LNCaP clone FGC (cell line): ENCODE measurements at regions not wholly inside any gene's neighbourhood (a gene's known extent, or its start where the extent isn't known, plus 50 kb on each side); places are given as distances from the start of the nearest gene placed in this dataset.

ENCODE experiments used
- DNase-seq: peaks from one replicate; pipeline ENCODE4 v3.0.0-alpha.2; 2011; ENCODE audit warnings: low read depth
- H3K4me3 ChIP-seq: 2 replicates; pipeline ENCODE4 v1.5.1; 2011; ENCODE audit warnings: mild to moderate bottlenecking, low read depth, low read length, control low read depth
- TF ChIP-seq, protein P1 (sequence below): IDR thresholded peaks from 2 replicates; pipeline ENCODE4 v1.5.1; 2012; ENCODE audit warnings: mild to moderate bottlenecking; ENCODE audit not compliant: control insufficient read depth, insufficient read depth; ENCODE audit errors: extremely low read depth

DNA sequence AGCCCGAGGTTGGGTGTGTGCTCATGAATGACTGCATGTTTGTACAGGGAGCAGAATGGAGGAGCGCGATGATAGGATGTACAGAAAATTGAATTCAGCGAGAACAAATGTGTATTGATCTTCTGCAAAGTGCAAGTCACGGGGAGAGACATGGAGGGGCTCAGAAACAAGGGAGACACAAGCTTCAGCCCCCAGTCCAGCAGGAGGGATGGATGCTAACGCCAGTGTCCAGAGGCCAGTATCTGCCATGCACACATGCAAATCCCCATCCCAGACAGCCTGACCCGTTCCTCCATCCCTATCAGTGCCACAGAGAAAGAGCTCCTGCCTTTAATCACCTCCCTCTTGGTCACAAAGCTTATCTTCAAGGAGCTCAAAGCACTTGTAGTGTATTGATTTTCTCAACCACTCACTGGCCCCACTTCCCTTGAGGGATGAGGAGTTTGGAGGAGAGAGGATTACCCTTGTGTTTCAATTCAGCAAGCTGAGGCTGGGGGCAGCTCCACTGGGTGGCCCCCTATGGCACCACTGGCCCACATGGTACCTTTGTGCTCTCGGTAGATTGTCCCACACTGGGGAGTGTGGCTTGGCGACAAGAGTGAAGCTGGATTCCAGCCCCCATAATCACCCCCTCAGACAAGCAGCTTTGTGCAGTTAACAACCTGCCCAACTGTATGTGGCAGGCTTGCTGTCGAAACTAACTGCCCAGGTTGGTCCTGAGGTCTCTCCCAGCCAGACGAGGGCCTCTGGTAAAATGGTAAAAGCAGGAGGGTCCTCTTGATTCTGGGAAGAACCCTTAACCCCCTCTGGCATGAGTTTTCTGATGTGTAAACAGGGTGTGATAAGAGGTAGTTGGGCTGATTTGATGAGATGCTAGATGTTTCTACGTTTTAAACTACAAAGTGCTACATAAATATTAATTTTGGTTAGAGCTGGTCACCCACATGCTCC, 151.6 kb upstream of the UNC5B start:
- no peak for DNase-seq
- TF ChIP-seq, protein P1, sequence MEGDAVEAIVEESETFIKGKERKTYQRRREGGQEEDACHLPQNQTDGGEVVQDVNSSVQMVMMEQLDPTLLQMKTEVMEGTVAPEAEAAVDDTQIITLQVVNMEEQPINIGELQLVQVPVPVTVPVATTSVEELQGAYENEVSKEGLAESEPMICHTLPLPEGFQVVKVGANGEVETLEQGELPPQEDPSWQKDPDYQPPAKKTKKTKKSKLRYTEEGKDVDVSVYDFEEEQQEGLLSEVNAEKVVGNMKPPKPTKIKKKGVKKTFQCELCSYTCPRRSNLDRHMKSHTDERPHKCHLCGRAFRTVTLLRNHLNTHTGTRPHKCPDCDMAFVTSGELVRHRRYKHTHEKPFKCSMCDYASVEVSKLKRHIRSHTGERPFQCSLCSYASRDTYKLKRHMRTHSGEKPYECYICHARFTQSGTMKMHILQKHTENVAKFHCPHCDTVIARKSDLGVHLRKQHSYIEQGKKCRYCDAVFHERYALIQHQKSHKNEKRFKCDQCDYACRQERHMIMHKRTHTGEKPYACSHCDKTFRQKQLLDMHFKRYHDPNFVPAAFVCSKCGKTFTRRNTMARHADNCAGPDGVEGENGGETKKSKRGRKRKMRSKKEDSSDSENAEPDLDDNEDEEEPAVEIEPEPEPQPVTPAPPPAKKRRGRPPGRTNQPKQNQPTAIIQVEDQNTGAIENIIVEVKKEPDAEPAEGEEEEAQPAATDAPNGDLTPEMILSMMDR, result no peak
- H3K4me3 ChIP-seq, result no peak overlapping the region

DNA sequence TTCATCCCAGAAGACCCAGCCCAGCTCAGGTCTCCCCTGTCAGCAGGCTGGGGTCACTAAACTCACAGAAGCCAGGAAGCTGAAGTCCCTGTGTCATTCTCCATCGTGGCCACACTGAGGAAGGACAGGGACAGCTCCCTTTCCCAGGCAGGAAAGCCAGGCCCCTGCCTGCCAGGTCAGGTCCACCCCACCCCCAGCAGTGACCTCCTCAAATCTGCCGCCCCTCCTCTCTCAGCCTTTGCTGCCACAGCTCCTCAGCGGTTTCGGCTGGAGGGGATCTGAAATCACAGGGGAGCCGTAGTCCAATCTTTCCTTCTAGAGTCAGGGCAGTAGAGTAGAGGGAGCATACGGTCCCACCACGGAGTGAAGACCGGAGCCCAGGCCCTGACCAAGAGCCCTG, 150.9 kb upstream of the UNC5B start:
- TF ChIP-seq, protein P1, result no peak
- H3K4me3 ChIP-seq, result no peak overlapping the region
- no peak for DNase-seq

DNA sequence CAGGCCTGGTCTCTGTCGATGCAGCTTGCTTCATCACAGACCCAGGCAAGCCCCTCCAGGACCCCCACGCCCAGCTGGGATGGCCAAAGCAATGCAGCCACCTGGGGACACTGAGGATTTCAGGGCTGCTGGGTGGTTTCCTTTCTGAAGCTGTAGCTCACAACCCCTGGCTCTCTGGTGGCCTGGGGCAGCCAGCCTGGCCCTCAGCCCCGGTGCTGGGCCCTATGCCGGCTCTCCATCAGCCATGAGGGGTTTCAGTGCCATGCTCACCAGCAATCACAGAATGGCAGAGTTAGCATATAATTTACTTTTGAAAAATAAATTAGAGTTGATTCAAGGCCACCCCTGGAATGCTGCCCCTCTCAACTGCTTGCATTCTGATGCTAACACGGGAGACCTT, 150.2 kb upstream of the UNC5B start:
- TF ChIP-seq, protein P1, result no peak
- H3K4me3 ChIP-seq, result no peak overlapping the region
- DNase-seq, result no peak

DNA sequence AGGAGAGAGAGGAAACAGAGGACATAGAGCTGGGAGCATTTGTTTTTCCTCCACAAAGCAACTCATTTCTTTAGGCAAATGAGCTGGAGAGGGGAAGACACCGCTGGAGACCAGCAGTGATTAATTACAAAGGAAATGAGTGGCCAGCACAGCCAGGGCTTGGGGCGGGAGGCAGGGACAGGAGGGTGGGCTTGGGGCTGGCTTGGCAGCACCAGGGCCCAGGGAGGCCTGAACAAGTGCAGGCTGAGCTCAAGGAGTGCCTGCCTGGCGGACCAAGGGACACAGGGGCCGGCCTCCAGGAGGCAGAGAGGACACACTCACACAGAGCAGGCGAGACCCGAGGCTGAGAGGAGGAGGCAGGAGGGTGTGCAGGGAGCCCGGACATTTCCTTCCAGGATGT, 149.0 kb upstream of the UNC5B start:
- H3K4me3 ChIP-seq, result no peak overlapping the region
- no peak for DNase-seq
- TF ChIP-seq, protein P1, result no peak

DNA sequence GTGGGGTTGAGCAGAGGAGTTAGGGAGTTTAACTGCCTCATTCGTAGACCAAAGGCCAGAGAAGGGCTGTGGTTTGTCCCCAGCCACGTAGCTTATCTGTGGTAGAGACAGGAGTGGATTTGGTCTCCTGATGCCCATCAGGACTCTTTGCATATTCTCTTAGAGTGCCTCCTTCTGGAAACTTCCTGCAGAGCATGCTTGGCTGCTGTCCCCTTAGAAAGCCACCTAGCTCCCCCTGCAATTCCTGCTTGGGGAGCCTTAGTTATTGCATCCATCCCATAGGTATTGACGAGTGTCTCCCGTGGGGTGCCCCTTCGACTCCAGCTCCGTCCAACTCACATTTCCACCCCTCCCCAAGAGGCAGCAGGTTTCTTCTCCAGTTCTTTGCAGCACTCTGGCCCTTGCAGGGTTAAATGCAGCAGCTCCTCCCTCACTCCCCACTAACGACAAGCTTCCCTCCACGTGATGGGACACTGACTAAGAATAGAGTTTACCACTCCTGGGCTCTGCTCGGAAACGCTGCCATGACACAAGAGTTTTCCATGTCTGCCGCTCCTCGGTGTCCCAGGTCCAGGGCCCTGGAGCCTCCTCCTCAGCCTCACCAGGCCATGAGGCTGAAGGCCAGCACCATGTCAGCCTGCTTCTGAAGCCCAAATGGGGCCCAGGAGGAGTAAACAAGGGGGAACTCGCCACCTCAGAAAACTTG, 147.8 kb upstream of the UNC5B start:
- no peak overlapping the region for H3K4me3 ChIP-seq
- TF ChIP-seq, protein P1, result no peak
- DNase-seq, result no peak

DNA sequence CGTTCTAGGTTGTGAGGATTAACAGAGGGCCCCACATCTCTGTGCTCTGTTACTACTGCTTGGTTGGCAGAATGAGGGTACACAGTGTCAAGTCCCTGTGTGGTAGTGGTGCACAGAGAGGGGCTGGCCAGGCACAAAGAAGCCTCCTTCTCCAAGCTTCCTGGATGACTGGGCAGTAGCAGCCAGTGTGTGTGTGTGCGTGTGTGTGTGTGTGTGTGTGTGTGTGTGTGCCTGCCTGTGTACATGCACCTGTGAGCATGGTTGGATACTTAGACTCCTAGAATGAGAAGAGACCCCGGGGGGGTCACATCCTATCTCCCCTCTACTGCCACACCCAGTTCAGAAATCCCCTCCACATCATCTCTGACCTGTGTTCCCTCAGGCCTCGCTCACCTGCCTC, 146.7 kb upstream of the UNC5B start:
- TF ChIP-seq, protein P1, result no peak
- no peak overlapping the region for H3K4me3 ChIP-seq
- no peak for DNase-seq
